Heart right ventricle (tissue), 16 donors: ENCODE measurements at regions not wholly inside any gene's neighbourhood (a gene's known extent, or its start where the extent isn't known, plus 50 kb on each side); places are given as distances from the start of the nearest gene placed in this dataset.

Source experiments
- ATAC-seq, 8 donors: fragments of 200-7000 bp; cut with Tn5 transposase; one replicate each; pipeline ENCODE4 v1.9.1; 2020; ENCODE audit warnings: mild to moderate bottlenecking in 8 of 8, moderate library complexity in 8 of 8, moderate number of reproducible peaks in 1 of 8
- DNase-seq, 2 donors: peaks; one replicate each; pipeline ENCODE4 v3.0.0-alpha.2; 2020
- H3K27ac ChIP-seq, 10 donors: fragments of 200-600 bp; sonication (generic) in 2 of 10; one replicate each; pipeline versions ENCODE4 v1.5.0 to v1.8.0; 2020 to 2022; ENCODE audit warnings: mild to moderate bottlenecking in 3 of 10
- H3K27me3 ChIP-seq, 7 donors: fragments of 200-600 bp; one replicate each; pipeline ENCODE4 v1.8.0; 2021 to 2022; ENCODE audit warnings: mild to moderate bottlenecking in 2 of 7
- H3K36me3 ChIP-seq, 9 donors: fragments of 200-600 bp; sonication (generic) in 1 of 9; one replicate each; pipeline versions ENCODE4 v1.5.0 to v1.8.0; 2020 to 2022; ENCODE audit warnings: mild to moderate bottlenecking in 2 of 9
- H3K4me1 ChIP-seq, 9 donors: fragments of 200-600 bp; sonication (generic) in 1 of 9; one replicate each; pipeline versions ENCODE4 v1.5.0 to v1.8.0; 2020 to 2022; ENCODE audit warnings: mild to moderate bottlenecking in 4 of 9
- H3K4me3 ChIP-seq, 10 donors: fragments of 200-600 bp; sonication (generic) in 2 of 10; one replicate each; pipeline versions ENCODE4 v1.5.0 to v1.8.0; 2020 to 2022; ENCODE audit warnings: mild to moderate bottlenecking in 7 of 10, moderate library complexity in 2 of 10
- H3K9me3 ChIP-seq, 11 donors: fragments of 200-600 bp in 10 of 11; sonication (generic) in 2 of 11; one replicate each; pipeline versions ENCODE4 v1.5.0 to v1.8.0; 2013 to 2022; ENCODE audit warnings: mild to moderate bottlenecking in 2 of 11, control low read depth in 1 of 11, moderate library complexity in 1 of 11
- CTCF ChIP-seq, 9 donors: fragments of 200-600 bp; sonication (generic) in 2 of 9; IDR thresholded peaks; one replicate each; pipeline versions ENCODE4 v1.5.0 to v1.8.0; 2021 to 2022; ENCODE audit warnings: antibody characterized with exemption in 9 of 9, mild to moderate bottlenecking in 5 of 9, moderate library complexity in 1 of 9
- WGBS, 2 donors: extraction: QIAGEN DNeasy Blood & Tissue Kit; methylation state at CpG; one replicate each; pipeline ENCODE4 v1.1.7; 2013; ENCODE audit warnings: inconsistent platforms in 1 of 2; 5-methylcytosine and 5-hydroxymethylcytosine counted together
- intact Hi-C, 10 donors: fragments of 100-400 bp; cut with DNase I; formaldehyde crosslinking; loops; one replicate each; pipeline versions ENCODE4 v1.11.1 to v1.14.2; 2022
- donor health status: Arrhythmogenic right ventricular cardiomyopathy.
- donor health status: ischemic (EF 13 %, LVEDD 7.1; RV severe dilation, severe dysfunction).
- donor health status: healthy with polysubstance abuse.
- donor health status: DM: no; HTN: yes; CAD: no.
- donor health status: DM: no; HTN: no; CAD: no.
- donor health status: ischemic (EF 25% LVEDD 6.9; RV normal size, moderate dysfunction).
- donor health status: ischemic (EF 25% LVEDD 5.7; RV mildly dilated, moderate dysfunction).
- donor health status: healthy.
- donor health status: DM: yes; HTN: yes; CAD: no.
- donor health status: Ischemic cardiomyopathy.
- donor health status: ischemic (EF 35%, LVEDD 5.7; RV mildly dilated, moderate dysfunction).
- donor health status: nonischemic (EF 11% LVEDD 7.7; RV severe dilation, severe dysfunction).
- donor health status: DM: yes; HTN: yes; CAD: no.
- donor health status: PGD.
- donor health status: ischemic (EF 29% LVEDD 5.4; RV normal size, mild dysfunction).
- donor health status: nonischemic (EF 23%, LVEDD 6.1; RV moderate dilation, normal function).

DNA sequence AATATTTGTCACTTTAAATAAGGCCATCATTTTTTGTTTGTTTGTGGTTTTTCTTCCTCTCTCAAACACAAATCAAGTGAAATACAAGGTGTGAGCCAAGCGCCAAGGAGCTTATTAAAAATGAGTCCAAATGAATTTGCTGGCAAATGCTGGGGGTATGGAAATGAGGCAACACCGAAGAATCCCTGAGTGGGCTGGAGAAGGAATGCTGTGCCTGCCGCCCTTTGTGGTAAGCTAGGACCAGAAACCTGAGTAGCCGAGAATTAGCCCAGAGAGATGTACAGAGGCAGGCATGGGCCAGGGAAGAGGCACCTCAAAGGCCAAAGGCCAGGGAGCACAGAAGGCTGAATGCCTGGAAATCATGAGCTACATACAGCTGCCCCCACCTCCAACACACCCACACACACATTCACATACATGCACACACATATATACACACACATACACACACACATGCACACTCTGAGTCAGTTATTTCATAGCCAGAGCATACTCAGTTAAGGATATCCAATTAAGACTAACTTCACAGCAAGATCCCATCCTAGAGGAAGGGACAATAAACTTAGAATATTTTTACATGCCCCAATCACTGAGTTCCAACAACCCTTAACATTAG is 266.1 kb upstream of the DYNLRB2 start:
- Histone ChIP-seq H3K4me3 (no peak overlapping the region), H3K36me3 (no peaks in the 10 kb centered on the region), H3K9me3 (no peaks in the 10 kb centered on the region), H3K27ac (no peak overlapping the region), H3K4me1 (no peaks in the 10 kb centered on the region), H3K27me3 (no peaks in the 10 kb centered on the region)
- DNase-seq: no peak
- intact Hi-C loops: no loop called here
- 73% methylated on average over 4 of the region's 4 CpGs for WGBS, 2 donors
- no peak for TF ChIP-seq CTCF (IDR thresholded peaks at IDR 0.05)
- no peak for ATAC-seq

DNA sequence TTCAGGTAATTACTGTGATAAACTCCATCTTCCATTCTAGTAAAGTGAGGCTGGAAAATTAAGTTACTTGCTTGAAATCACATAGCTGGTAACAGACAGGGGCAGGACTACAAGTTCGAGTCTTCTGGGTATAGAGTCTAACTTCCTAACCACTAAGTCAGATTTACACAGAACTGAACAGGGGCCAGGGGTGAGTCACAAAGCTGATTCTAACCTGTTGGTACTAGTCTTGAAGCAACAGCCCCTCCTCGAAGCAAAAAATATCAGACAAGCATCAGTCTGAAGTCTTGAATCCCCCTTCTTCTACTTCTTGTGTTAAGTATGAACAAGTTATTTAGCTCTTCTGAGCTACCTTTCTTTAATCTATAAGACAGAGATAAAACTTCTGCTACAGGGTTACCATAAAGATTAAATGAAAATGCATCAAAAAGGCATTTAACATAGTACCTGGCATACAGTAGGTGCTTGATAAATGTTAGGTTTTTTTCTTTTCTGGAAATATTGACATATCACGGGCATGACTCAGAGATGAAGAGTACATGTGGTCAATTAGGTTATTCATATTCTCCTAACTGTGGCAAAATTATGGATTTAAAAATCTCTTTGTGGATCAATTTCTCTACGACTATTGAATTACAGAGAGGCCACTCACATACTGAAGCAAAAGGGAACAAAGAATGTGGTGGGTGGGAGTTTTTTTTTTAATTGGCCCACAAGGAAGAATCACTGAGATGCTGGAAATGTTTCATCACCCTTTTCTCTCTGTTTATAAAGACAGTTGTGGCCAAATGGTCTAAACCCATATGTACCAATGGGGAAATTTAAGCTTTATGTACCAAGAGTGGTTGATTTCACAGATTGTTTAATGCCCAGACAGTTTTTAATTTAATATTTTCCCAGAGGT is 266.9 kb upstream of the DYNLRB2 start:
- Histone ChIP-seq H3K4me1 (no peaks in the 10 kb centered on the region), H3K36me3 (no peaks in the 10 kb centered on the region), H3K27ac (no peak overlapping the region), H3K4me3 (no peak overlapping the region), H3K9me3 (no peaks in the 10 kb centered on the region), H3K27me3 (no peaks in the 10 kb centered on the region)
- 82 to 85% methylated on average over 4 of the region's 4 CpGs for WGBS, 2 donors
- no peak for TF ChIP-seq CTCF (IDR thresholded peaks at IDR 0.05)
- DNase-seq (no peak), ATAC-seq (no peak)
- intact Hi-C loops: no loop called here

DNA sequence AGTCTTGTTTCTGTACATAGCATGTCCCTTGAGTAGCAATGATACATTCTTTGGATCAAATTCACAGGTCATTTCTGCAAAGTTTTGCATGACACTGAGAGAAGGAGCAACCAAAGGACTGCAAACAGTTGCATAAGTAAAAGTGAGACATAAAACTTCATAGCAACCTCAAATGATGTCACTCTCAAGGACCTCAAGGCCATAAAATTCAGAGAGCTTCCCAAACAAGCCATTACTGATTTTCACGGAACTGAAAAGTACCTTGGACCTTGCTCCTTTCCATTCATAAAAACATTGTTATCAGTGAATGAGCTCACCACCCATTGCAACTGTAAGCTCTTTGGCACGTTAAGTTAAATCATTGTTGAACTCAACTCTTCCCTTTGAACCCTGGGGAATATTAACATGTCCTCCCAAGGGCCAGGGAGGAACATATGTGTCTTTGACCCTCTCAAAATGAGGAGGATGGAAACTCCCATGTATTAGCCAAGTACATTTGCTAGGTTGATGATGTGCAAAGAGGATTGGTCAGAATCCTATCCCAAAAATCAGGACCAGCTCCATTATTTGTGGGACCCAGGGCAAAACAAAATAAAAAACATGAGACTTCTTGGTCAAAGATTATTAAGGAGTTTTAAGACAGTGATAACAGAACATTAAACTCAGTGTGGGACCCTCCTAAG is 275.0 kb upstream of the DYNLRB2 start:
- Histone ChIP-seq H3K36me3 (no peaks in the 10 kb centered on the region), H3K4me3 (no peak overlapping the region), H3K27ac (no peak overlapping the region), H3K27me3 (peaks cover 0 to 12% (median 0%) of the 10 kb centered on the region in 7 donors), H3K9me3 (no peaks in the 10 kb centered on the region), H3K4me1 (no peaks in the 10 kb centered on the region)
- intact Hi-C loops: no loop called here
- no peak for DNase-seq
- ATAC-seq: no peak
- WGBS, 2 donors: 39 to 59% methylated on average over 2 of the region's 2 CpGs
- TF ChIP-seq CTCF (IDR thresholded peaks at IDR 0.05): no peak

DNA sequence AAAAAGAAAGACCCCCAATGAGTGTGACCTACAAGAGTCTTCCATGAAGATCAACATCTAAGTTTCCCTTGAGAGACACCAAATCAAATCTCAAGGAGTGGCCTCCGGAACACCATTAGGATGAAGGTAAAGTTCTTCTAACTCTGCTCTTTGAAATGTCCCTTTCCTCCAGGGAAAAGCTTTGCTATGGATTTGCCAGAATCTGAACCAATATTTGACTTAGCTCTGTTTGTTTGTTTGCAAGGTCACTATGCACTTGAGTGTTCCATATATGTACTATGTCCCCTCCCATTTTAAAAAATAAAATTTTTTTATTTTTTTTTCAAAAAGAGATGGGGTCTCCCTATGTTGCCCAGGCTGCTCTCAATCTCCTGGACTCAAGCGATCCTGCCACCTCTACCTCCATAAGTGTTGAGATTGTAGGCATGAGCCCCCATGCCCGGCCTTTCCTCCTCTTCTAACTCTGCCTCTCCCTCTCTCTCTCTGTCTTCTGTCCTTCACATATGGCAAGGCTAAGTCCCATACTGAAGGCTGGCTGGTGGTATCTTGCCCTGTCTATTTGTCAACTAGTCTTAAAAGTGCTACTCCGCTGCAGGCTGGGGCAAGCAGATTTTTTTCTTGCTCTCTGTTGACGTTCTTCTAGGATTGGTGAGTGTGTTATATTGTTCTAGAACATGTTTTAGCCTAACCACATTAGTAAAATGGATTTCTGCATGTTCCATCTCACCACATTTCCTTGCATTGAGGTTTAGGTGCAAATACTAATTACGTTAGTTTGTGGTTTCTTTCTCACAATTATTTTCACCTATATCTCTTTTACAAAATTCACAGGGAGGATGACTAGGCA is 276.7 kb upstream of the DYNLRB2 start:
- no peak for ATAC-seq
- no peak for DNase-seq
- Histone ChIP-seq H3K4me3 (no peak overlapping the region), H3K27me3 (peaks cover 0 to 12% (median 0%) of the 10 kb centered on the region in 7 donors), H3K9me3 (no peaks in the 10 kb centered on the region), H3K4me1 (no peaks in the 10 kb centered on the region), H3K27ac (no peak overlapping the region), H3K36me3 (no peaks in the 10 kb centered on the region)
- no peak for TF ChIP-seq CTCF (IDR thresholded peaks at IDR 0.05)
- intact Hi-C loops: no loop called here
- 87 to 88% methylated on average over 6 of the region's 6 CpGs for WGBS, 2 donors
